Caco-2 (cell line): ENCODE measurements at regions not wholly inside any gene's neighbourhood (a gene's known extent, or its start where the extent isn't known, plus 50 kb on each side); places are given as distances from the start of the nearest gene placed in this dataset.
"Not testable (repeated sequence)": the region's sequence is repeated elsewhere in the genome, so short reads cannot be mapped to it uniquely, and the experiment has no call there.

Experiments
- BruUV-seq: library from RNA; stranded (reverse); fragments of 400-500 nt; replicated peaks from 2 replicates; lab custom pipeline; 2021; lab: Mats Ljungman, UMichigan
- CTCF ChIA-PET: fragments of 300-600 bp; sonication (Branson Sonifier 250); formaldehyde crosslinking; loops from one replicate; lab custom pipeline; 2022; ENCODE audit warnings: antibody characterized with exemption; lab: Charles Lee
- POLR2A ChIA-PET: fragments of 300-600 bp; sonication (Branson Sonifier 250); formaldehyde crosslinking; loops from one replicate; lab custom pipeline; 2022; ENCODE audit warnings: antibody characterized with exemption; lab: Charles Lee
- DNase-seq, 2 experiments: peaks; one replicate each; pipeline versions ENCODE4 v3.0.0 to v3.0.0-alpha.2; 2020 to 2022
- H3K27me3 ChIP-seq: replicated peaks from 2 replicates; pipeline ENCODE4 v1.6.0; 2011; ENCODE audit warnings: low read length; ENCODE audit not compliant: control insufficient read depth, insufficient read depth
- H3K36me3 ChIP-seq: 2 replicates; pipeline ENCODE4 v1.5.1; 2011; ENCODE audit warnings: low read length; ENCODE audit not compliant: control insufficient read depth, insufficient read depth
- H3K4me1 ChIP-seq: fragments of 250-450 bp; sonication (Bioruptor Pico); 2 replicates; pipeline ENCODE4 v1.5.1; 2020; ENCODE audit warnings: mild to moderate bottlenecking
- H3K4me3 ChIP-seq: 2 replicates; pipeline ENCODE4 v1.5.1; 2011; ENCODE audit warnings: low read depth, mild to moderate bottlenecking, control low read depth, low read length
- H3K9me3 ChIP-seq: fragments of 250-450 bp; sonication (Bioruptor Pico); 2 replicates; pipeline ENCODE4 v1.5.1; 2020; ENCODE audit warnings: mild to moderate bottlenecking, moderate library complexity
- H3K27ac Mint-ChIP-seq: one replicate; pipeline ENCODE4 v1.8.0; 2022; ENCODE audit warnings: mixed read lengths; ENCODE audit not compliant: unreplicated experiment
- H3K27me3 Mint-ChIP-seq: one replicate; pipeline ENCODE4 v1.8.0; 2022; ENCODE audit warnings: mixed read lengths; ENCODE audit not compliant: insufficient read depth, unreplicated experiment
- H3K36me3 Mint-ChIP-seq: one replicate; pipeline ENCODE4 v1.8.0; 2022; ENCODE audit warnings: mild to moderate bottlenecking, mixed read lengths; ENCODE audit not compliant: insufficient read depth, unreplicated experiment
- H3K4me1 Mint-ChIP-seq: one replicate; pipeline ENCODE4 v1.8.0; 2022; ENCODE audit warnings: low read depth, mixed read lengths; ENCODE audit not compliant: unreplicated experiment
- H3K4me3 Mint-ChIP-seq: one replicate; pipeline ENCODE4 v1.8.0; 2022; ENCODE audit warnings: mild to moderate bottlenecking, moderate library complexity, mixed read lengths; ENCODE audit not compliant: unreplicated experiment
- H3K9me3 Mint-ChIP-seq: one replicate; pipeline ENCODE4 v1.8.0; 2022; ENCODE audit warnings: mixed read lengths; ENCODE audit not compliant: unreplicated experiment
- CTCF ChIP-seq, 2 experiments: fragments of 200-600 bp in 1 of 2; IDR thresholded peaks; 1 replicate in 1 of 2; 2 replicates in 1 of 2; pipeline versions ENCODE4 v1.5.1 to v1.8.0; 2011 to 2022; ENCODE audit warnings: antibody characterized with exemption in 1 of 2, control low read depth in 1 of 2, inconsistent platforms in 1 of 2, low read depth in 1 of 2, low read length in 1 of 2, mild to moderate bottlenecking in 1 of 2, moderate library complexity in 1 of 2; ENCODE audit not compliant: insufficient read depth in 1 of 2, severe bottlenecking in 1 of 2, unreplicated experiment in 1 of 2
- intact Hi-C: fragments of 100-400 bp; cut with micrococcal nuclease; formaldehyde crosslinking; loops from one replicate; pipeline ENCODE4 v1.10.0; 2022; ENCODE audit not compliant: unreplicated experiment

- no peaks in the 10 kb centered on the region for H3K9me3 Mint-ChIP-seq
- intact Hi-C loops = no loop called here
- H3K27ac Mint-ChIP-seq = no peak overlapping the region
- ChIA-PET CTCF (no interaction called here), POLR2A (no interaction called here)
- no TSS peak for BruUV-seq
- Histone ChIP-seq H3K36me3 (no peaks in the 10 kb centered on the region), H3K4me1 (peaks cover 34% of the 10 kb centered on the region), H3K27me3 (no peaks in the 10 kb centered on the region), H3K9me3 (peaks cover 5% of the 10 kb centered on the region; the same call in 1 of the 2 replicates), H3K4me3 (no peak overlapping the region)
- no peak for DNase-seq
- H3K4me3 Mint-ChIP-seq = no peak overlapping the region
- no peaks in the 10 kb centered on the region for H3K36me3 Mint-ChIP-seq
- H3K27me3 Mint-ChIP-seq = no peaks in the 10 kb centered on the region
- no peak for TF ChIP-seq CTCF (IDR thresholded peaks at IDR 0.05; ENCODE audit: insufficient read depth in 1 of 2, low read depth in 1 of 2, low read length in 1 of 2, severe bottlenecking in 1 of 2, unreplicated experiment in 1 of 2)
- H3K4me1 Mint-ChIP-seq = peaks cover 27% of the 10 kb centered on the region
These were observed 66.2 kb upstream of the NANOS1 start for GRCh38 chr10:118963341-118963740.

- H3K4me3 Mint-ChIP-seq = no peak overlapping the region
- Histone ChIP-seq H3K36me3 (no peaks in the 10 kb centered on the region), H3K4me3 (no peak overlapping the region), H3K27me3 (no peaks in the 10 kb centered on the region), H3K9me3 (peaks cover 5% of the 10 kb centered on the region; the same call in 1 of the 2 replicates), H3K4me1 (peaks cover 34% of the 10 kb centered on the region)
- no peaks in the 10 kb centered on the region for H3K36me3 Mint-ChIP-seq
- no TSS peak for BruUV-seq
- no peak for TF ChIP-seq CTCF (IDR thresholded peaks at IDR 0.05; ENCODE audit: insufficient read depth in 1 of 2, low read depth in 1 of 2, low read length in 1 of 2, severe bottlenecking in 1 of 2, unreplicated experiment in 1 of 2)
- intact Hi-C loops = no loop called here
- no peaks in the 10 kb centered on the region for H3K27me3 Mint-ChIP-seq
- DNase-seq = no peak
- ChIA-PET POLR2A (no interaction called here), CTCF (no interaction called here)
- H3K27ac Mint-ChIP-seq = no peak overlapping the region
- no peaks in the 10 kb centered on the region for H3K9me3 Mint-ChIP-seq
- H3K4me1 Mint-ChIP-seq = peaks cover 27% of the 10 kb centered on the region
These were observed 65.6 kb upstream of the NANOS1 start for GRCh38 chr10:118963933-118964332.

- DNase-seq, H3K9me3 ChIP-seq, BruUV-seq, H3K4me3 Mint-ChIP-seq, intact Hi-C loops, CTCF ChIA-PET, H3K27me3 ChIP-seq, H3K4me3 ChIP-seq, H3K36me3 ChIP-seq, H3K27me3 Mint-ChIP-seq, H3K9me3 Mint-ChIP-seq, H3K27ac Mint-ChIP-seq, H3K36me3 Mint-ChIP-seq, POLR2A ChIA-PET: not testable (repeated sequence)
- H3K4me1 ChIP-seq = peaks cover 30% of the 10 kb centered on the region
- H3K4me1 Mint-ChIP-seq = peaks cover 27% of the 10 kb centered on the region
These were observed 65.0 kb upstream of the NANOS1 start for GRCh38 chr10:118964476-118964875.

GRCh38 chr10:118965096-118965495, 64.4 kb upstream of the NANOS1 start:
- H3K27ac Mint-ChIP-seq = no peak overlapping the region
- BruUV-seq = no TSS peak

More at GRCh38 chr10:118965096-118965495, 64.4 kb upstream of the NANOS1 start:
- H3K9me3 Mint-ChIP-seq = no peaks in the 10 kb centered on the region
- H3K9me3 ChIP-seq = peaks cover 5% of the 10 kb centered on the region; the same call in 1 of the 2 replicates
- intact Hi-C loops = no loop called here
- H3K36me3 Mint-ChIP-seq = no peaks in the 10 kb centered on the region
- no peaks in the 10 kb centered on the region for H3K27me3 Mint-ChIP-seq
- ChIA-PET POLR2A (no interaction called here), CTCF (no interaction called here)
- H3K36me3 ChIP-seq = no peaks in the 10 kb centered on the region
- H3K4me1 Mint-ChIP-seq = peaks cover 27% of the 10 kb centered on the region
- peaks cover 24% of the 10 kb centered on the region for H3K4me1 ChIP-seq
- no peak overlapping the region for H3K4me3 Mint-ChIP-seq
- DNase-seq = peak in 1 of 2 experiments; percentile 8
- TF ChIP-seq CTCF (IDR thresholded peaks at IDR 0.05; ENCODE audit: insufficient read depth in 1 of 2, low read depth in 1 of 2, low read length in 1 of 2, severe bottlenecking in 1 of 2, unreplicated experiment in 1 of 2) = no peak
- H3K4me3 ChIP-seq = no peak overlapping the region
- H3K27me3 ChIP-seq = no peaks in the 10 kb centered on the region
